ENCODE measurements at regions not wholly inside any gene's neighbourhood (a gene's known extent, or its start where the extent isn't known, plus 50 kb on each side); places are given as distances from the start of the nearest gene placed in this dataset.

- H3K36me3 ChIP-seq (ENCODE audit: control insufficient read depth in 1 of 2, insufficient read depth in 2 of 2, low read length in 2 of 2): no peaks in the 10 kb centered on the region
- peaks cover 12 to 27% of the 10 kb centered on the region in 2 donors for H3K4me1 ChIP-seq (ENCODE audit: control insufficient read depth in 1 of 2, insufficient read depth in 2 of 2, low read length in 2 of 2)
- peaks cover 2 to 24% of the 10 kb centered on the region in 2 donors for H3K9me3 ChIP-seq (ENCODE audit: control insufficient read depth in 1 of 2, low read length in 2 of 2)
- H3K27ac ChIP-seq (ENCODE audit: low read depth, low read length): no peak overlapping the region
- peaks cover 35 to 42% of the 10 kb centered on the region in 2 donors for H3K27me3 ChIP-seq (ENCODE audit: control insufficient read depth in 1 of 2, insufficient read depth in 2 of 2, low read length in 2 of 2)
- H3K4me3 ChIP-seq (ENCODE audit: low read depth in 1 of 2, low read length in 2 of 2): no peak overlapping the region
- H3K9ac ChIP-seq (ENCODE audit: low read depth in 1 of 2, low read length in 2 of 2): no peak overlapping the region
Observed at GRCh38 chr5:73384861-73385260, 63.7 kb downstream of the FOXD1 start.

- Histone ChIP-seq H3K36me3 (ENCODE audit: control insufficient read depth in 1 of 2, insufficient read depth in 2 of 2, low read length in 2 of 2) (no peaks in the 10 kb centered on the region), H3K4me1 (ENCODE audit: control insufficient read depth in 1 of 2, insufficient read depth in 2 of 2, low read length in 2 of 2) (peaks cover 2 to 15% of the 10 kb centered on the region in 2 donors), H3K27me3 (ENCODE audit: control insufficient read depth in 1 of 2, insufficient read depth in 2 of 2, low read length in 2 of 2) (peaks cover 56 to 63% of the 10 kb centered on the region in 2 donors), H3K4me3 (ENCODE audit: low read depth in 1 of 2, low read length in 2 of 2) (peak overlapping the region; percentile 29 to 45), H3K9ac (ENCODE audit: low read depth in 1 of 2, low read length in 2 of 2) (no peak overlapping the region), H3K27ac (ENCODE audit: low read depth, low read length) (no peak overlapping the region), H3K9me3 (ENCODE audit: control insufficient read depth in 1 of 2, low read length in 2 of 2) (peaks cover 2 to 24% of the 10 kb centered on the region in 2 donors)
Observed at GRCh38 chr5:73382401-73382740, 66.2 kb downstream of the FOXD1 start.

GRCh38 chr5:73381590-73382400, 66.8 kb downstream of the FOXD1 start:
- no peaks in the 10 kb centered on the region for H3K36me3 ChIP-seq (ENCODE audit: control insufficient read depth in 1 of 2, insufficient read depth in 2 of 2, low read length in 2 of 2)
- H3K9me3 ChIP-seq (ENCODE audit: control insufficient read depth in 1 of 2, low read length in 2 of 2): peaks cover 2 to 24% of the 10 kb centered on the region in 2 donors
- H3K4me1 ChIP-seq (ENCODE audit: control insufficient read depth in 1 of 2, insufficient read depth in 2 of 2, low read length in 2 of 2): peaks cover 0 to 11% of the 10 kb centered on the region in 2 donors
- H3K27me3 ChIP-seq (ENCODE audit: control insufficient read depth in 1 of 2, insufficient read depth in 2 of 2, low read length in 2 of 2): peaks cover 56 to 69% of the 10 kb centered on the region in 2 donors
- H3K4me3 ChIP-seq (ENCODE audit: low read depth in 1 of 2, low read length in 2 of 2): peak overlapping the region; percentile 29 to 45
- no peak overlapping the region for H3K9ac ChIP-seq (ENCODE audit: low read depth in 1 of 2, low read length in 2 of 2)
- H3K27ac ChIP-seq (ENCODE audit: low read depth, low read length): no peak overlapping the region

- H3K4me3 ChIP-seq (ENCODE audit: low read depth in 1 of 2, low read length in 2 of 2): peak overlapping the region in 1 of 2 donors; percentile 45
- H3K27ac ChIP-seq (ENCODE audit: low read depth, low read length): no peak overlapping the region
- H3K4me1 ChIP-seq (ENCODE audit: control insufficient read depth in 1 of 2, insufficient read depth in 2 of 2, low read length in 2 of 2): peaks cover 0 to 11% of the 10 kb centered on the region in 2 donors
- H3K9me3 ChIP-seq (ENCODE audit: control insufficient read depth in 1 of 2, low read length in 2 of 2): peaks cover 2 to 19% of the 10 kb centered on the region in 2 donors
- H3K27me3 ChIP-seq (ENCODE audit: control insufficient read depth in 1 of 2, insufficient read depth in 2 of 2, low read length in 2 of 2): peaks cover 64 to 77% of the 10 kb centered on the region in 2 donors
- H3K9ac ChIP-seq (ENCODE audit: low read depth in 1 of 2, low read length in 2 of 2): no peak overlapping the region
- no peaks in the 10 kb centered on the region for H3K36me3 ChIP-seq (ENCODE audit: control insufficient read depth in 1 of 2, insufficient read depth in 2 of 2, low read length in 2 of 2)
Observed at GRCh38 chr5:73380710-73381589, 67.6 kb downstream of the FOXD1 start.

- Histone ChIP-seq H3K4me3 (ENCODE audit: low read depth in 1 of 2, low read length in 2 of 2) (no peak overlapping the region), H3K9ac (ENCODE audit: low read depth in 1 of 2, low read length in 2 of 2) (no peak overlapping the region), H3K27me3 (ENCODE audit: control insufficient read depth in 1 of 2, insufficient read depth in 2 of 2, low read length in 2 of 2) (peaks cover 68 to 83% of the 10 kb centered on the region in 2 donors), H3K9me3 (ENCODE audit: control insufficient read depth in 1 of 2, low read length in 2 of 2) (peaks cover 2 to 10% of the 10 kb centered on the region in 2 donors), H3K36me3 (ENCODE audit: control insufficient read depth in 1 of 2, insufficient read depth in 2 of 2, low read length in 2 of 2) (no peaks in the 10 kb centered on the region), H3K4me1 (ENCODE audit: control insufficient read depth in 1 of 2, insufficient read depth in 2 of 2, low read length in 2 of 2) (peaks cover 0 to 11% of the 10 kb centered on the region in 2 donors), H3K27ac (ENCODE audit: low read depth, low read length) (no peak overlapping the region)
Observed at GRCh38 chr5:73380041-73380440, 68.5 kb downstream of the FOXD1 start.

- Histone ChIP-seq H3K4me1 (ENCODE audit: control insufficient read depth in 1 of 2, insufficient read depth in 2 of 2, low read length in 2 of 2) (peaks cover 0 to 11% of the 10 kb centered on the region in 2 donors), H3K4me3 (ENCODE audit: low read depth in 1 of 2, low read length in 2 of 2) (no peak overlapping the region), H3K27me3 (ENCODE audit: control insufficient read depth in 1 of 2, insufficient read depth in 2 of 2, low read length in 2 of 2) (peaks cover 68 to 84% of the 10 kb centered on the region in 2 donors), H3K27ac (ENCODE audit: low read depth, low read length) (no peak overlapping the region), H3K9me3 (ENCODE audit: control insufficient read depth in 1 of 2, low read length in 2 of 2) (peaks cover 0 to 6% of the 10 kb centered on the region in 2 donors), H3K36me3 (ENCODE audit: control insufficient read depth in 1 of 2, insufficient read depth in 2 of 2, low read length in 2 of 2) (no peaks in the 10 kb centered on the region), H3K9ac (ENCODE audit: low read depth in 1 of 2, low read length in 2 of 2) (no peak overlapping the region)
Observed at GRCh38 chr5:73379435-73379834, 69.1 kb downstream of the FOXD1 start.

- Histone ChIP-seq H3K4me1 (ENCODE audit: control insufficient read depth in 1 of 2, insufficient read depth in 2 of 2, low read length in 2 of 2) (peaks cover 0 to 11% of the 10 kb centered on the region in 2 donors), H3K27ac (ENCODE audit: low read depth, low read length) (no peak overlapping the region), H3K9ac (ENCODE audit: low read depth in 1 of 2, low read length in 2 of 2) (no peak overlapping the region), H3K9me3 (ENCODE audit: control insufficient read depth in 1 of 2, low read length in 2 of 2) (no peaks in the 10 kb centered on the region), H3K4me3 (ENCODE audit: low read depth in 1 of 2, low read length in 2 of 2) (no peak overlapping the region), H3K27me3 (ENCODE audit: control insufficient read depth in 1 of 2, insufficient read depth in 2 of 2, low read length in 2 of 2) (peaks cover 68 to 87% of the 10 kb centered on the region in 2 donors), H3K36me3 (ENCODE audit: control insufficient read depth in 1 of 2, insufficient read depth in 2 of 2, low read length in 2 of 2) (no peaks in the 10 kb centered on the region)
Observed at GRCh38 chr5:73378765-73379164, 69.8 kb downstream of the FOXD1 start.

GRCh38 chr5:73378070-73378469, 70.5 kb downstream of the FOXD1 start:
- peaks cover 0 to 11% of the 10 kb centered on the region in 2 donors for H3K4me1 ChIP-seq (ENCODE audit: control insufficient read depth in 1 of 2, insufficient read depth in 2 of 2, low read length in 2 of 2)
- no peaks in the 10 kb centered on the region for H3K9me3 ChIP-seq (ENCODE audit: control insufficient read depth in 1 of 2, low read length in 2 of 2)
- no peak overlapping the region for H3K27ac ChIP-seq (ENCODE audit: low read depth, low read length)
- peaks cover 63 to 81% of the 10 kb centered on the region in 2 donors for H3K27me3 ChIP-seq (ENCODE audit: control insufficient read depth in 1 of 2, insufficient read depth in 2 of 2, low read length in 2 of 2)
- H3K9ac ChIP-seq (ENCODE audit: low read depth in 1 of 2, low read length in 2 of 2): no peak overlapping the region
- no peaks in the 10 kb centered on the region for H3K36me3 ChIP-seq (ENCODE audit: control insufficient read depth in 1 of 2, insufficient read depth in 2 of 2, low read length in 2 of 2)
- no peak overlapping the region for H3K4me3 ChIP-seq (ENCODE audit: low read depth in 1 of 2, low read length in 2 of 2)

GRCh38 chr5:73376618-73377170, 71.9 kb downstream of the FOXD1 start:
- Histone ChIP-seq H3K27me3 (ENCODE audit: control insufficient read depth in 1 of 2, insufficient read depth in 2 of 2, low read length in 2 of 2) (peaks cover 58 to 68% of the 10 kb centered on the region in 2 donors), H3K4me3 (ENCODE audit: low read depth in 1 of 2, low read length in 2 of 2) (no peak overlapping the region), H3K36me3 (ENCODE audit: control insufficient read depth in 1 of 2, insufficient read depth in 2 of 2, low read length in 2 of 2) (no peaks in the 10 kb centered on the region), H3K9ac (ENCODE audit: low read depth in 1 of 2, low read length in 2 of 2) (no peak overlapping the region), H3K9me3 (ENCODE audit: control insufficient read depth in 1 of 2, low read length in 2 of 2) (no peaks in the 10 kb centered on the region), H3K27ac (ENCODE audit: low read depth, low read length) (no peak overlapping the region), H3K4me1 (ENCODE audit: control insufficient read depth in 1 of 2, insufficient read depth in 2 of 2, low read length in 2 of 2) (peaks cover 0 to 8% of the 10 kb centered on the region in 2 donors)
